ENCODE measurements at regions not wholly inside any gene's neighbourhood (a gene's known extent, or its start where the extent isn't known, plus 50 kb on each side); places are given as distances from the start of the nearest gene placed in this dataset.

DNA sequence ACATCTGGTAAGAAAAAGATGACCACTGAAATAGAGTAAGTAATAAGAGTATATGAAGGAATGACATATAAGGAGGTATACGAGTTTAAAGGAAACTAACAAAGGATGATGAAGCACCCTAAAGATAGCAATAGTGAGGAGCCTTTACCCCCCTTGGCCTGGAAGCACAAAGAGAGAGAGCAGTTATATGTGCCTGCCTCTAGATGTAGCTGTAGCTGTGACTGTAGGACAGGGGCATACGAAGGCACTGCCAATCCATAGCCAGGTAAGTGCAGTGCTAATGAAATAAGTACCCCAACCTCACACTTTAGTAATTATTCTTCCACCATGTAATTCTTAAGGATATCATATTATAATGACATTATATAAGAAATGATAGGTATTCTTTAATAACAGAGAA is 90.1 kb upstream of the FKBP1C start:
- TF ChIP-seq, protein P1, sequence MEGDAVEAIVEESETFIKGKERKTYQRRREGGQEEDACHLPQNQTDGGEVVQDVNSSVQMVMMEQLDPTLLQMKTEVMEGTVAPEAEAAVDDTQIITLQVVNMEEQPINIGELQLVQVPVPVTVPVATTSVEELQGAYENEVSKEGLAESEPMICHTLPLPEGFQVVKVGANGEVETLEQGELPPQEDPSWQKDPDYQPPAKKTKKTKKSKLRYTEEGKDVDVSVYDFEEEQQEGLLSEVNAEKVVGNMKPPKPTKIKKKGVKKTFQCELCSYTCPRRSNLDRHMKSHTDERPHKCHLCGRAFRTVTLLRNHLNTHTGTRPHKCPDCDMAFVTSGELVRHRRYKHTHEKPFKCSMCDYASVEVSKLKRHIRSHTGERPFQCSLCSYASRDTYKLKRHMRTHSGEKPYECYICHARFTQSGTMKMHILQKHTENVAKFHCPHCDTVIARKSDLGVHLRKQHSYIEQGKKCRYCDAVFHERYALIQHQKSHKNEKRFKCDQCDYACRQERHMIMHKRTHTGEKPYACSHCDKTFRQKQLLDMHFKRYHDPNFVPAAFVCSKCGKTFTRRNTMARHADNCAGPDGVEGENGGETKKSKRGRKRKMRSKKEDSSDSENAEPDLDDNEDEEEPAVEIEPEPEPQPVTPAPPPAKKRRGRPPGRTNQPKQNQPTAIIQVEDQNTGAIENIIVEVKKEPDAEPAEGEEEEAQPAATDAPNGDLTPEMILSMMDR (IDR thresholded peaks at IDR 0.05): no peak
- TF ChIP-seq EZH2phosphoT487 (IDR thresholded peaks at IDR 0.05; ENCODE audit: borderline replicate concordance, low read depth) (no peak), YY1 (IDR thresholded peaks at IDR 0.05; ENCODE audit: low read depth) (no peak), POLR2AphosphoS5 (IDR thresholded peaks at IDR 0.05; ENCODE audit: low read depth, low read length) (no peak), TAF1 (IDR thresholded peaks at IDR 0.05; ENCODE audit: borderline replicate concordance, low read depth, low read length) (no peak), SMC3 (IDR thresholded peaks at IDR 0.05; ENCODE audit: low read depth, low read length) (no peak), RAD21 (IDR thresholded peaks at IDR 0.05; ENCODE audit: low read length) (no peak), JUND (IDR thresholded peaks at IDR 0.05) (no peak), CHD2 (IDR thresholded peaks at IDR 0.05; ENCODE audit: low read length, partially characterized antibody) (no peak), RXRA (IDR thresholded peaks at IDR 0.05; ENCODE audit: borderline replicate concordance, low read depth) (no peak)
- TF ChIP-seq, protein P2, sequence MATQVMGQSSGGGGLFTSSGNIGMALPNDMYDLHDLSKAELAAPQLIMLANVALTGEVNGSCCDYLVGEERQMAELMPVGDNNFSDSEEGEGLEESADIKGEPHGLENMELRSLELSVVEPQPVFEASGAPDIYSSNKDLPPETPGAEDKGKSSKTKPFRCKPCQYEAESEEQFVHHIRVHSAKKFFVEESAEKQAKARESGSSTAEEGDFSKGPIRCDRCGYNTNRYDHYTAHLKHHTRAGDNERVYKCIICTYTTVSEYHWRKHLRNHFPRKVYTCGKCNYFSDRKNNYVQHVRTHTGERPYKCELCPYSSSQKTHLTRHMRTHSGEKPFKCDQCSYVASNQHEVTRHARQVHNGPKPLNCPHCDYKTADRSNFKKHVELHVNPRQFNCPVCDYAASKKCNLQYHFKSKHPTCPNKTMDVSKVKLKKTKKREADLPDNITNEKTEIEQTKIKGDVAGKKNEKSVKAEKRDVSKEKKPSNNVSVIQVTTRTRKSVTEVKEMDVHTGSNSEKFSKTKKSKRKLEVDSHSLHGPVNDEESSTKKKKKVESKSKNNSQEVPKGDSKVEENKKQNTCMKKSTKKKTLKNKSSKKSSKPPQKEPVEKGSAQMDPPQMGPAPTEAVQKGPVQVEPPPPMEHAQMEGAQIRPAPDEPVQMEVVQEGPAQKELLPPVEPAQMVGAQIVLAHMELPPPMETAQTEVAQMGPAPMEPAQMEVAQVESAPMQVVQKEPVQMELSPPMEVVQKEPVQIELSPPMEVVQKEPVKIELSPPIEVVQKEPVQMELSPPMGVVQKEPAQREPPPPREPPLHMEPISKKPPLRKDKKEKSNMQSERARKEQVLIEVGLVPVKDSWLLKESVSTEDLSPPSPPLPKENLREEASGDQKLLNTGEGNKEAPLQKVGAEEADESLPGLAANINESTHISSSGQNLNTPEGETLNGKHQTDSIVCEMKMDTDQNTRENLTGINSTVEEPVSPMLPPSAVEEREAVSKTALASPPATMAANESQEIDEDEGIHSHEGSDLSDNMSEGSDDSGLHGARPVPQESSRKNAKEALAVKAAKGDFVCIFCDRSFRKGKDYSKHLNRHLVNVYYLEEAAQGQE (IDR thresholded peaks at IDR 0.05; ENCODE audit: low read depth, low read length): no peak
- TF ChIP-seq, protein P3, sequence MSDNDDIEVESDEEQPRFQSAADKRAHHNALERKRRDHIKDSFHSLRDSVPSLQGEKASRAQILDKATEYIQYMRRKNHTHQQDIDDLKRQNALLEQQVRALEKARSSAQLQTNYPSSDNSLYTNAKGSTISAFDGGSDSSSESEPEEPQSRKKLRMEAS (IDR thresholded peaks at IDR 0.05; ENCODE audit: low read depth): no peak
- TF ChIP-seq, protein P4, sequence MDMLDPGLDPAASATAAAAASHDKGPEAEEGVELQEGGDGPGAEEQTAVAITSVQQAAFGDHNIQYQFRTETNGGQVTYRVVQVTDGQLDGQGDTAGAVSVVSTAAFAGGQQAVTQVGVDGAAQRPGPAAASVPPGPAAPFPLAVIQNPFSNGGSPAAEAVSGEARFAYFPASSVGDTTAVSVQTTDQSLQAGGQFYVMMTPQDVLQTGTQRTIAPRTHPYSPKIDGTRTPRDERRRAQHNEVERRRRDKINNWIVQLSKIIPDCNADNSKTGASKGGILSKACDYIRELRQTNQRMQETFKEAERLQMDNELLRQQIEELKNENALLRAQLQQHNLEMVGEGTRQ (IDR thresholded peaks at IDR 0.05; ENCODE audit: borderline replicate concordance, low read depth, low read length): no peak

All from SK-N-SH (cell line).